WI38 (cell line): ENCODE measurements at regions not wholly inside any gene's neighbourhood (a gene's known extent, or its start where the extent isn't known, plus 50 kb on each side); places are given as distances from the start of the nearest gene placed in this dataset.
"Not testable (repeated sequence)": the region's sequence is repeated elsewhere in the genome, so short reads cannot be mapped to it uniquely, and the experiment has no call there.

Source experiments
- H3K4me3 ChIP-seq: 2 replicates; pipeline ENCODE4 v1.5.1; 2011; ENCODE audit warnings: low read depth, mild to moderate bottlenecking, control low read depth, low read length
- CTCF ChIP-seq: IDR thresholded peaks from 2 replicates; pipeline ENCODE4 v1.5.1; 2012; ENCODE audit warnings: low read depth, mild to moderate bottlenecking, control low read depth, low read length

- H3K4me3 ChIP-seq, result no peak overlapping the region
- TF ChIP-seq CTCF, result no peak
Measured at GRCh38 chr12:20109676-20110075, 258.7 kb upstream of the PDE3A start.

DNA sequence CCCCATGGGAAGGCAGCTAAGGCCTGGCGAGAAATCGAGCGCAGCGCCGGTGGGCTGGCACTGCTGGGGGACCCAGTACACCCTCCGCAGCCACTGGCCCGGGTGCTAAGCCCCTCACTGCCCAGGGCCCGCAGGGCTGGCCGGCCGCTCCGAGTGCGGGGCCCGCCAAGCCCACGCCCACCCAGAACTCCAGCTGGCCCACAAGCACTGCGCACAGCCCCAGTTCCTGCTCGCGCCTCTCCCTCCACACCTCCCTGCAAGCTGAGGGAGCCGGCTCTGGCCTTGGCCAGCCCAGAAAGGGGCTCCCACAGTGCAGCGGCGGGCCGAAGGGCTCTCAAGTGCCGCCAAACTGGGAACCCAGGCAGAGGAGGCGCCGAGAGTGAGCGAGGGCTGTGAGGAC is 253.0 kb upstream of the PDE3A start:
- not testable (repeated sequence) for H3K4me3 ChIP-seq

DNA sequence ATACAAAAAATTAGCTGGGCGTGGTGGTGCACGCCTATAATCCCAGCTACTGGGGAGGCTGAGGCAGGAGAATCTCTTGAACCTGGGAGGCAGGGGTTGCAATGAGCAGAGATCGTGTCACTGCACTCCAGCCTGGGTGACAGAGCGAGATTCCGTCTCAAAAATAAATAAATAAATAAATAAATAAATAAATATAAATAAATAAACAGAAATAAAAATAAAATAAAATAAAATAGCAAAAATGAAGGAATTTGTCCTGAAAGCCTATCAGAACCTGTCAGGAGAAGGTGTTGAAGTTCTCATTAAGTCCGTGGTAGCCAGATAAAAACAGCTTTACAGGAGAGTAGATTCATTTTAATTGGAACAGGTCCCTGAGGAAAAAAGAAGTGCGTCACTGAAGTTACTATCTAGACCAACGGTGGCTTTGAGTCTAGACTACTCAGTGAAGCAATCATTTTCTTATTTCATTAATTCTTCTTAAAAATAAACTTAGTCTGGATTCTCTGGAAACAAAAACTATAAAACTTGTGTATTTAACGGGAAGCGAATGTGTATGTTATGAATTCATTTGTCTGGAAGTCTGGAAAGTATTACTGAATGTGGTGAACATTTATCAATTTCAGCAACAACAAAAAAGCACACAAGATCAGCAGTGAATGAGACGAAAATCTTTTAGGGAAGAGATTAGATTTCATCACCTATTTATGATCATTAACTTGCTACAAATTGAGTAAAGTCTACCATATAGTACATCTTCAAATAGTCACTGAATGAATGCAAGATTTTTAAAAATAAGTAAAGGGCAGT is 248.5 kb upstream of the PDE3A start:
- H3K4me3 ChIP-seq, result no peak overlapping the region
- no peak for TF ChIP-seq CTCF

GRCh38 chr12:20120403-20120725 is 248.0 kb upstream of the PDE3A start:
- no peak for TF ChIP-seq CTCF
- no peak overlapping the region for H3K4me3 ChIP-seq

DNA sequence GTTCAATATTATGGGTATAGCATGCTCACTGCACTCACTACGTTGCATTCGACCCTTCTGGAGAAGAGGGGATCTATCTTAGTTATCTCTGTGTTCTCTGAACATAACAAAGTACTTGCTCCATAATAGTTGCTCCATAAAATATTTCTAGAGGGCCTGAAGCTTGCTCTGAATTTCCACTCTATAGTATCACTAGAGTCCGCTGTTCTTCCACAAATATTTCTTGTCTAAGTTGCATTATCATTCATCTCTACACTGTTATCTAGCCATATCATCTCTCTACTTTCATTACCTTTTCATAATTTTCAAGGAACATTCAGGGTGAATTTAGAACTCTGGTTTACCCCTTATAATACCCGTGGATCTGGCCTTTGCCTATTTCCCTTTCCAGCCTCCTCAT is 246.1 kb upstream of the PDE3A start:
- no peak for TF ChIP-seq CTCF
- H3K4me3 ChIP-seq, result no peak overlapping the region

- TF ChIP-seq CTCF, result no peak
- no peak overlapping the region for H3K4me3 ChIP-seq
Measured at GRCh38 chr12:20123465-20123864, 244.9 kb upstream of the PDE3A start.

DNA sequence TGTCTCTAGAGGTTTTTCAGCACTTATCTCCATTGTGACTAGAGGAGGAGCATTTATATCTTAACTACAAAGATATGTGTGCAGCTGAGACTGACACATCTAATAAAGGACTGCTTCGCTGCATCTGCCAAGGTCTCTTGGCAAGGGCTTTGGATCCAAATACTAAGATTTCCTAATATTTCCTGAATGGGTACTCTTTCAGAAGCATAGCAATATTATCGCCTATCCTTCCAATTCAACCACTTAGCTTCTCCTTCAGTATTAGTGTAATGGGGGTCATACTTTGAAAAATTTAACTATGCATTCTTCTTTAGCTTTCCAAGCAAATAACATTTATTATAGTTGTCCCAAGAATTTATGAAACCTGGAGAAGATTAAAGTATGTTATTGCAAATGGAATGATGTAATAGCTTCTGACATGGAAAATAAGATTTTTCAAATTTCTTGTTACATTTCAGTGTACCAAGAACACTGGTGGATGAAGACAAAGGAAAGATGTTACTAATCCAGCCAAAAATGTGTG is 243.0 kb upstream of the PDE3A start:
- no peak overlapping the region for H3K4me3 ChIP-seq

More for the DNA sequence above, 243.0 kb upstream of the PDE3A start:
- TF ChIP-seq CTCF, result no peak
